Fibroblast of peridontal ligament (primary cell): ENCODE measurements at regions not wholly inside any gene's neighbourhood (a gene's known extent, or its start where the extent isn't known, plus 50 kb on each side); places are given as distances from the start of the nearest gene placed in this dataset.
A peak's percentile ranks its signal among the peaks of the same experiment; 100 is the strongest.
"Not testable (repeated sequence)": the region's sequence is repeated elsewhere in the genome, so short reads cannot be mapped to it uniquely, and the experiment has no call there.

Experiments
- DNase-seq: peaks from one replicate; pipeline ENCODE4 v3.0.0-alpha.2; 2010; ENCODE audit errors: extremely low read depth

DNA sequence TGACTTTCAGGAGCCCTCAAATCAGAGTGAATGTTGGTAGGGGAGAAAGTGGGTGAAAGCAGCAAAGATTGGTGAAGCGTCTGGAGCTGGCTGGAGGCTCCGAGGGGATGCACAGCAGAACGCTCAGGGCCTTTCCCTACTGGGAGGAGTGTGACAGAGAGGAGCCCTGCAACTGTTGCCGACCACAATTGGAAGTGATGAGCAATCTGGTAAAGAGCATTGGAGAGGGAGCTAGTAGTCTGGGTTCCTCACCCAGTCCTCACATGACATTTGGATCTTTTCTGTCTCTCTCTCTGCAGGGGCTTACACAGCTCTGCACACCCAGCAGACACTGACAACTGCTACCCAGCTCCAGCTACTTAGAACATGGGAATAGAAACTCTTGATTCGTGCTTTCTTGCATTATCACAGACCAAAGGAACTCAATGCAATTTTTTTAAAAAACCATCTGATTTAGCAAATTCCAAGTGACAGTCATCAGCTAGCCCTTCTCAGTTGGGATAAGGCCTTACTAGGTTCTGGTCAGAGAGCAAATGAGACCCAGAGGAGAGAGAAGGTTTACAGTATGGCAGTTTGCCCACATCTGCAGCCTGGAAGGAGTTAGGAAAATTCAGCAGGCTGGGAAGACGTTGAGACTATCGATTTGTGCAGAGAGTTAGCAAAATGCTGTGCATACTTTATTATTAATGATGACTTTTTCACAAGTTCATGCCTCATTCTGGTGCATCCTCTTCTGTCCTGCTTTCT is 278.0 kb upstream of the PLET1 start:
- peak; percentile 19 for DNase-seq

GRCh38 chr11:112539281-112539555 is 278.6 kb upstream of the PLET1 start:
- DNase-seq: not testable (repeated sequence)

DNA sequence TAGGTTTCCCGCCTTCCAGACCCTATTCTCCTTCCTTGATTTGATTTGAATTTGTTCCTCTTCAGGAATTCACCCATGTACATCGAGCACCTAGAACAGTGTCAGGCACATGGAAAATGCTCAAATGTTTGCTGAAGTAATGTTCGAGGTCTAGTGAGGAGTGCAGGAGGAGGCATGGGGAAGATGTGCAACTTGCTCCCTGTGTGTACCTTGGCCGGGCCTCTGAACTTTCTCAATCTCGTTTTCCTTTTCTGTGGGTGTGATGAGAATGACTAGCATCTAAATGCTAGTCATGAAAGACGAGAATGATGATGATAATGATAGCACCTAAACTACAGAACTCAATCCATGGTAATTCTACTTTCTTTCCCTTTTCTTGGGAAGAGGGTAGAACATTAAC is 279.1 kb upstream of the PLET1 start:
- DNase-seq: no peak

DNA sequence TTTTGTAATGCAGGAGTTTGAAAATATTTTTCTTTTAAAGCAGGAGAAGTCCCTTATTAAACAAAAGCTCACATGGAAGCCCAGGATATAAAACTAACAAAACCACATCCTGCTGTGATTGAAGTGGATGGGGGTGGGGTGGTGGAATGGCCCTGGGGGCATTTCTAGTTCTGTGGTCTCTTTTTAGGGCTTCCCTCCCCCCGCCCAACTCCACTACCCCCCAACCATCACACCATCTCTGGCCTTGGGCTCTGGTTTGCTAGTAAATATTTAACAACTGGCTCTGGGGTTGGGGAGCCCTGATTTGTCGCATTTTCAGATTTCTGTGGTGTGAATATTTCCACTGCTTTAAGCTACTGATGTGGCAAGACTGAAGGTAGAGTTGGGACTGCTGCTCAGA is 279.6 kb upstream of the PLET1 start:
- no peak for DNase-seq

DNA sequence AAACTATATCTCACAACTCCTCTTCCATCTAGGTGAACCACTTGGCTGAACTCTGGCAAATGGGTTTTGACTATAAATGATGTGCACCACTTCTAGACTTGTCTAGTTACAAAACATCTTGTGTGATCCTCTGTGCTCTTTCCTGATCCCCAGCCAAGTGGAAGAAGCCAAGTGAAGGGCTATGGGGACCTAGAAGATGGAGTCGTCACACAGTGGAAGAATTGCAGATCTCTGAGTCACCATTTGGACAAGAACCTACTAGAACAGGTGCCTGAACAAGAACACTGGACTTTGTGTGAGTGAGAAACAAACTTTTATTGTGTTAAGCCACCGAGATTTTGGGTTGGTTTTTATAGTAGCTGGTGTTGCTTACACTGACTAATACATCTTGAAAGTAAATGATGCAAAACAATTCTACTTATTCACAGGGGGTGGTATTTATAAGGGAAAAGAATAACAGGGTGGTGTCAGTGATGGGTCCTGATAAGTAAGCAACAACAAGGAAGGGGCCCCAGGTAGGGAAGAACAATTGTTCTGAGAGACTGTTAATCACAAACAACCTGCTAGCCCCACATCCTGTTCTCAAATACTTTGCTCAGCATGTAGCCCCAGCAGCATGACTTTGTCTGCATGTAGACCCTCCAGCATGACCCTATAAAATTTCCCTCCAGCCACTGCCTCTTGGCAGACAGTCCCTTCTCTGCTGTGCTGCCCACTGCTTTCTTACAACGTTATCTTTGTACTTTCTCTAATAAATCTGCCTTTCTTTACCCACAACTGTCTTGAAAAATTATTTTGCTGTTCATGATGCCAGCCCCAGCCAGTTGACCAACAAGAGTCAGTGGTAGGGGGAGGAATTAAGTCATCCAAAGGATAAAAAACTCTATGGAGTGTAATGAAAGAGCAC is 280.7 kb upstream of the PLET1 start:
- no peak for DNase-seq

DNA sequence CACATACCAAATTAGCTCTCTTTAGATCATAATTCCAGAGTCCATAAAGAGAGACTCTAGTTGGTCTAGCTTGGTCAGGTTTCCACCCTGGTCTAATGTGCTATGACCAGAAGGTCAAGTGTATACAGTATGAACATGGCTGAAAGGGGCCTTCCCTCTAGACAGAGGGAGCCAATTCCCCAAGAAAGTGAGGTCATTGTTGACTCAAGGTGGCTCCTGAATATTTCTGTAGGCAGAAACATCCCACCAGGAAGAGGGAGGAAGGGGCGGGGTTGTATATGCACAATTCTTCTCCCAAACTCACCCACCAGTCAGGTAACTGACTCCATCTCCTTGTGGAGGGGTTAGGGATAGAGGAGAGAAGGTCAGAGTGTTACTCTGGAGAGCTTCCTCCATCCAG is 281.8 kb upstream of the PLET1 start:
- DNase-seq: no peak

- DNase-seq: no peak
Measured at GRCh38 chr11:112543390-112543789, 282.7 kb upstream of the PLET1 start.

DNA sequence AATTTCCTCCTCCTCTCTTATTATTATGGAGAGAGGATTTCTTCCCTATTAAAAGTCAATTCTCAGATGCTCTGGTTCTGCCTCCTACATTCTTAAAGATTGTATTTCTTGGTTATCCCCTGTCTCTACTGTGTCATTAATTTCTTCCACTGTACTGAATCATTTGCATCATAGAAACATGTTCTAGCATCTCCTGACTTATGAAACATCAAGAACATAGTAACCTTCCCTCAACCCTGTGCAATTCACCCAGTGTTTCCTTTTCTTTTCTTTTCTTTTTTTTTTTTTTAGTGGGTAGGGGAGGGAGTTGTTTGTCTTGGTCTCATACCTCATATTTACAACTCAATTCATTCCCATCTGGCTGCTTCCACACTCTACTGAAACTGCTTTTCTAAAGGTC is 288.0 kb upstream of the PLET1 start:
- DNase-seq: no peak

DNA sequence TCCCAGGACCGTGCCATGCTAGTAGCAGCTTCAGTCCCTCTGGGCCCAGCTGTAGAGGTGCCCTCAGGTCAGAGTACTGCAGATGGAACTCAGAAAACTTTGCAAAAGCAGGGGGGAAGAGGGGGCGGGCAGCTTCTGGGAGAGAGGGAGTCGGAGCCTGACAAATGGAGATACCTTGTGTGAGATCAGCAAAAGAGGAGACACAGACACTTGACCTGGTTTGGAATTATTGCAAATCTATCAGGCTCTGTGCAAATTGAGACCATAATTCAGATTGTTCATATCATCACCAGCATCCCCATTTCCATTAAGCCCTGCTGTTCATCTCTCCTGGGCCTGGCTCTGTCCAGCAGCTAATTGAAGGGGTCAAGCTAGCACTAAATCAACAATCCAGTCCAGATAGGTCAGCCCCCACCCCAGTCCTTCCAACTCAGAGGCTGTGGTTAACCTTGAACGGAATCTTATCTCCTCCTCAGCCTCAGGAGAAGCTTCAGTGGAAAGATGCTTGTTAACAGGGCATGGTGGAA is 292.6 kb upstream of the PLET1 start:
- DNase-seq: no peak

GRCh38 chr11:112554586-112554985 is 293.9 kb upstream of the PLET1 start:
- DNase-seq: no peak

DNA sequence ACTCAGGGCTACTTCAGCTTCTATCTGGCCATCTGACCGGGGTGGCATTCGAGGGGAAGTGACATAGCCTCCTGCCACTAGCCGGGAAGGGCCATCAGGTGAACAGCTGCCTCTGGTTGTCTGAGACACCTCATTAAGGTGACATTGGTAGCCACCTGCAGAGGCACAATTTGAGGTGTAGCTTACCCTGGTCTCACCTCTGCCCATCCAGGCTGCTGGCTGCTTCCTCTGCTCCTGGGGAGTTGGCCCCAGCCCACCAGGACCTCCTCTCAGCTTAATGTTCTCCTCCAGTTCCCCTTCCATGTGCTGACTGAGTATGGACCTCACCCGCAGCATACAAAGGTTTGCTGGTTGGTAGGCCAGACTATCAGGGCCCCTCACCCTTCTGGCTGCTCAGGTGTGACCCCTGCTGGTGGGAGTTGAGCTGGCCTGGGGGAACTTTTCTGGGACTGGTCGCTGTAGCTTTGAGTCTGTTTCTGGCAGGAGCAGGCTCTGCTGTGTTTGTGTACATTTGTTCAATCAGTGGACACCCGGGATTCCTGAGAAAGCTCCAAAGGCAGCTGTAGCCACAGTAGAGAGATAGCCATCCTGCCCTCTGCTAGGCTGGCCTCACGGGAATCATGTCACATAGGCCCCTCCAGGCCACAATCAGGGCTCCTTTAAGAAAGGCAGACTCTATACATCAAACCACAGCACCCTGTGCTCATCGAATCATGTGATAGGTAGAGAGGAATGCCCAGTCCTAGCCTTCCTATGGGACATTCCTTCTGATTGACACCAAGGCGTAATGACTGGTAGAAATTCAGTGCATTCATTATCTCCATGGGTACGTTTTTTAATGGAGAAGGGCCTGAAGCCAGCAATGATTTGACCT is 295.1 kb upstream of the PLET1 start:
- peak; percentile 18 for DNase-seq

- DNase-seq: no peak
Measured at GRCh38 chr11:112558691-112559090, 298.0 kb upstream of the PLET1 start.

- DNase-seq: no peak
Measured at GRCh38 chr11:112563808-112564207, 303.1 kb upstream of the PLET1 start.

- DNase-seq: peak; percentile 76
Measured at GRCh38 chr11:112564228-112564955, 303.7 kb upstream of the PLET1 start.

DNA sequence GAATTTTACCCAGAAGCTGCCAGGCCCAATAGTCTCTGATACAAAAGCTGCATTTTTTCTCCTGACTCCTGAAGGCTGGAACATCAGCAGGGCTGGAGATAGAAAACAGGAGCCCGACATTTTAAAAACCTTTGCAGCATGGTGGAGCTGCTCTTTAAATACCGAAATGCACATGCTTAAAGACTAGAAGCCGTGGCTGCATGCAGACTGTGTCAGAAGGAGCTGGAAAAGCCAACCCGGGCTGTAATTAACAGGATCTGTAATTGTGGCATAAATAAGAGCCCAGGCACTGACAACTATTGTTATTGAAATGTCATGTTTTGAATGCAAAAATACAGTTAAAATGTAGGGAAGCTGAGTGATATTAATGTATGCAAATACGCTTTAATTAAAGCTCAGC is 304.9 kb upstream of the PLET1 start:
- no peak for DNase-seq

DNA sequence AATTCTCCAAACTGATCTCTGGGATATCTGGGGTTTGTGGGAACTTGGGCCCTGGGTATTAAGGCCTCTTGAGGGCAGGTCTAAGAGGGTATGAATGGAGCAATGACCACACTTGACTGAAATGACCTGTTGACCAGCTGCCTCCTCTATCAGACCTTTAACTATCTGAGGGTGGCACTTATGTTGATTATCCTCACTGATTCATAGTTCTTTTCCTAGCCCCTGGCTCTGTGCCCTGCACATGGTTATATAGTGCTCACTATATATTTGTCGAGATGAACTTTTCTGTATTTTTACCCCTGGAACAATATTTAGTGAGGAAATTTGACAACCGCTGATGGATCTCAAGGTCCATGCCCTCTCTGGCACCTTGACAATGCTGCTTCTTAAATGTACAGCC is 305.5 kb upstream of the PLET1 start:
- no peak for DNase-seq

DNA sequence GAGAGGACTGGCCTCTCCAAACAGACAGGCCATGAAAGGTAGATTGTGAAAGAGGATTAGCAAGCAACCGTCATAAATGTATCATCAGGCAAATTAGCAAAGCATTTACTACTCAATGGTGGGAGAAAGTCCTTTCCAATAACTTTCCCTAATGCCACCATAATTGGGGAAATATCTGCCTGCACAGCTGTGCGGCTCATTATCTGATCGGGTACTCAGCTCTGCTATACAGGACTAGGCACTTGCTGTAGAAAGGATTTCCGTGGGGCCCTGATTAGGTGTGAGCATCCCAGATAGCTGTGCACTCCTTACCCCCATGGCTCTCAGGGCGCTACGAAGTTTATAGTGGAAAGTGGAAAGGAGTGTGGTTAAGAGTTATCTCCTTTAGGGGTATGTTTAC is 309.7 kb upstream of the PLET1 start:
- DNase-seq: no peak

DNA sequence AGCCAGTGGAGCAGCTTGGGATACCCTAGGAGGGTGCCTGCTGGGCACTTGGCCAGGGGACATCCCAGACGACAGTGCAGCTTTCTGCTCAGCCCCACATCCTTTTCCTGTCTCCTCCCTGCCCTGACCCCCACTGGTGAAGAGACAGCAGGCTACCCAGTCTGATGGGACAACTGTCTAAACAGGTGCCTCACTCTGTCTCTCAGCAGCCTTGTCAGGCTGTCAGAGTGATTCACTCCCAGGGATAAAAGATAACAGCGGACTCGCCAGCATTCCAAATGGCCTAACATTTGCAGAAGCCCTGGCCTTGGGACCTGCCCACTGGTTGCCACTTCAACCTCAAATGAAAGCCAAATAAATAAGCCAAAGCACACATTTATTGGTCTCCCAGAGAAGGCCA is 318.6 kb upstream of the PLET1 start:
- no peak for DNase-seq

DNA sequence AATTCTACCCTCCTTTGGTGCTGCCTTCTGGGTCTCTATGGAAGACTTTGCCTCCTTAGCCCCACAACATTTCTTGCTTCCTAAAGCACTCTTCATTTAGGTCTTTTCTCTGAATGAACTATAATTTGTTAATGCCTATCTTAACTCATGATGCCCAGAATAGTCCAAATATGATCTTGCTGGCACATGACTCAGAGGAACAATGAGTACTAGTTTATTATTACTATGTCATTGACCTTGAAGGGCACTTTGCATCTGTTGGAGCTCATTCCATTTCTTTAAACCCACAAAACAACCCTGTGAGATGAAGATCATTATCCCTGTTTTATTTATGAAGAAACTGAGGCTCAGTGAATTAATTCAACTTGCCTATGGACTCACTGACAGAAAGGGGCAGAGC is 320.2 kb upstream of the PLET1 start:
- no peak for DNase-seq

- no peak for DNase-seq
Measured at GRCh38 chr11:112581747-112582146, 321.1 kb upstream of the PLET1 start.

DNA sequence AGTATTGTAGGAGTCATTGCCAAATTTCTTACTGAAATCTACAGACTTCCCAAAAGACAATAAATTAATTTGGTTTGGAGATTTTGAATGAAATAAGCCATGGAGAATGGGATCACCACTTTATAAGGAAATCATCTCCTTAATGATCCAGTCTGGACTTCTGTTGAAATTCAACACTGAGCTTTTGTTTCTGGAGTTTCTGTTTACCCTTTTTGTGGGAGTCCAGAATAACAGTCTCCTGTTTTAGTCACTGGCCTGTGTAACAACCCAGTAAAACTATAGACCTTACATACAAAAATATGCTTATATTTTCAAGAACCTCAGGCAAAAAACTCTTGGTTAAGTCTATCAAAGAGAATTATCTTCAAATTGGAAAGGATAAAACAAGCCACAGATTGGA is 321.7 kb upstream of the PLET1 start:
- no peak for DNase-seq
